ENCODE measurements at regions not wholly inside any gene's neighbourhood (a gene's known extent, or its start where the extent isn't known, plus 50 kb on each side); places are given as distances from the start of the nearest gene placed in this dataset.

GRCh38 chr4:54929459-54929858 lies 195.9 kb downstream of the KDR start:
- DNase-seq (ENCODE audit: extremely low read depth, low read depth): no peak
- no peak for TF ChIP-seq CTCF (IDR thresholded peaks at IDR 0.05; ENCODE audit: low read depth, low read length)

GRCh38 chr4:54924891-54925290 lies 200.5 kb downstream of the KDR start:
- no peak for TF ChIP-seq CTCF (IDR thresholded peaks at IDR 0.05; ENCODE audit: low read depth, low read length)
- no peak for DNase-seq (ENCODE audit: extremely low read depth, low read depth)

- no peak for DNase-seq (ENCODE audit: extremely low read depth, low read depth)
- no peak for TF ChIP-seq CTCF (IDR thresholded peaks at IDR 0.05; ENCODE audit: low read depth, low read length)
These were observed 210.1 kb downstream of the KDR start for GRCh38 chr4:54915276-54915675.

GRCh38 chr4:54914781-54915180 lies 210.6 kb downstream of the KDR start:
- no peak for TF ChIP-seq CTCF (IDR thresholded peaks at IDR 0.05; ENCODE audit: low read depth, low read length)
- no peak for DNase-seq (ENCODE audit: extremely low read depth, low read depth)

GRCh38 chr4:54913751-54914526 lies 211.5 kb downstream of the KDR start:
- TF ChIP-seq CTCF (IDR thresholded peaks at IDR 0.05; ENCODE audit: low read depth, low read length): no peak
- DNase-seq (ENCODE audit: extremely low read depth, low read depth): no peak

- no peak for DNase-seq (ENCODE audit: extremely low read depth, low read depth)
- no peak for TF ChIP-seq CTCF (IDR thresholded peaks at IDR 0.05; ENCODE audit: low read depth, low read length)
These were observed 213.2 kb downstream of the KDR start for GRCh38 chr4:54912155-54912554.

GRCh38 chr4:54909961-54910360 lies 215.4 kb downstream of the KDR start:
- TF ChIP-seq CTCF (IDR thresholded peaks at IDR 0.05; ENCODE audit: low read depth, low read length): no peak
- DNase-seq (ENCODE audit: extremely low read depth, low read depth): no peak
